ENCODE measurements at regions not wholly inside any gene's neighbourhood (a gene's known extent, or its start where the extent isn't known, plus 50 kb on each side); places are given as distances from the start of the nearest gene placed in this dataset.

DNA sequence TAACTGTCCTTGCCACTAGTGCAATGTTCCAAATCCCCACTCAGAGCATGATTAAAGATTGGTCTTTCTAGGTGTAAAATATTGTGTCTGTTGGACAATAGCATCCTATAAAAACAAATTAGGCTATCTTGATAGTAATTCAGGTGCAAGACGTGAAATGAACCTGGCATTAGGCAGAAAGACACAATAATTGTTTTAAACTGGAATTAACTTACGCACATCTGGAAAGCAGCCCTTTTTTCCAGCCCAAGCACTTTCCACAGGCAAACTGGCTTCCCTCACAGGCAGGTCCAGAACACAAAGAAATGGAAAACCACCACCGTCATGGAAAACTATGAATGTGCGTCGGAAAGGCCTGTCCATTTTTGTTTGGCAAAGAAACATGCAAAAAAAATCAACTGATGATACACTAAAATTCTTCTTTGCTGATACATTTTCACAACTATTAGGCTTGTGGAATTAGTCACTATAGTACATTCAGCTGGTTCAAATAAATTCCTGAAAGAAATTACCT lies 474.7 kb upstream of the IL12A start:
- TF ChIP-seq, protein P1, sequence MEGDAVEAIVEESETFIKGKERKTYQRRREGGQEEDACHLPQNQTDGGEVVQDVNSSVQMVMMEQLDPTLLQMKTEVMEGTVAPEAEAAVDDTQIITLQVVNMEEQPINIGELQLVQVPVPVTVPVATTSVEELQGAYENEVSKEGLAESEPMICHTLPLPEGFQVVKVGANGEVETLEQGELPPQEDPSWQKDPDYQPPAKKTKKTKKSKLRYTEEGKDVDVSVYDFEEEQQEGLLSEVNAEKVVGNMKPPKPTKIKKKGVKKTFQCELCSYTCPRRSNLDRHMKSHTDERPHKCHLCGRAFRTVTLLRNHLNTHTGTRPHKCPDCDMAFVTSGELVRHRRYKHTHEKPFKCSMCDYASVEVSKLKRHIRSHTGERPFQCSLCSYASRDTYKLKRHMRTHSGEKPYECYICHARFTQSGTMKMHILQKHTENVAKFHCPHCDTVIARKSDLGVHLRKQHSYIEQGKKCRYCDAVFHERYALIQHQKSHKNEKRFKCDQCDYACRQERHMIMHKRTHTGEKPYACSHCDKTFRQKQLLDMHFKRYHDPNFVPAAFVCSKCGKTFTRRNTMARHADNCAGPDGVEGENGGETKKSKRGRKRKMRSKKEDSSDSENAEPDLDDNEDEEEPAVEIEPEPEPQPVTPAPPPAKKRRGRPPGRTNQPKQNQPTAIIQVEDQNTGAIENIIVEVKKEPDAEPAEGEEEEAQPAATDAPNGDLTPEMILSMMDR (IDR thresholded peaks at IDR 0.05 in 8 of 11, conservative IDR thresholded peaks at IDR 0.05 in 3 of 11) = no peak
- no peak for TF ChIP-seq POLR2A (IDR thresholded peaks at IDR 0.05)

Measured in spleen (tissue), 7 donors.